ENCODE measurements at regions not wholly inside any gene's neighbourhood (a gene's known extent, or its start where the extent isn't known, plus 50 kb on each side); places are given as distances from the start of the nearest gene placed in this dataset.
A peak's percentile ranks its signal among the peaks of the same experiment; 100 is the strongest.
"Not testable (repeated sequence)": the region's sequence is repeated elsewhere in the genome, so short reads cannot be mapped to it uniquely, and the experiment has no call there.

GRCh38 chr2:84132370-84132769, 326.7 kb downstream of the SUCLG1 start:
- DNase-seq (ENCODE audit: low spot score) = no peak

GRCh38 chr2:84131278-84131830, 327.7 kb downstream of the SUCLG1 start:
- DNase-seq (ENCODE audit: low spot score) = no peak

- no peak for DNase-seq (ENCODE audit: low spot score)
These were observed 330.1 kb downstream of the SUCLG1 start for GRCh38 chr2:84129018-84129417.

GRCh38 chr2:84127812-84128211, 331.3 kb downstream of the SUCLG1 start:
- not testable (repeated sequence) for DNase-seq (ENCODE audit: low spot score)

GRCh38 chr2:84126530-84126929, 332.6 kb downstream of the SUCLG1 start:
- no peak for DNase-seq (ENCODE audit: low spot score)

GRCh38 chr2:84126084-84126483, 333.0 kb downstream of the SUCLG1 start:
- DNase-seq (ENCODE audit: low spot score) = no peak

GRCh38 chr2:84116143-84116542, 342.9 kb downstream of the SUCLG1 start:
- DNase-seq (ENCODE audit: low spot score) = no peak

- no peak for DNase-seq (ENCODE audit: low spot score)
These were observed 343.8 kb downstream of the SUCLG1 start for GRCh38 chr2:84115173-84115857.

GRCh38 chr2:84103816-84104527, 355.1 kb downstream of the SUCLG1 start:
- DNase-seq (ENCODE audit: low spot score) = not testable (repeated sequence)

- no peak for DNase-seq (ENCODE audit: low spot score)
These were observed 356.8 kb downstream of the SUCLG1 start for GRCh38 chr2:84102274-84102673.

- DNase-seq (ENCODE audit: low spot score) = no peak
These were observed 370.4 kb downstream of the SUCLG1 start for GRCh38 chr2:84088656-84089055.

- no peak for DNase-seq (ENCODE audit: low spot score)
These were observed 373.5 kb downstream of the SUCLG1 start for GRCh38 chr2:84085562-84085961.

- DNase-seq (ENCODE audit: low spot score) = no peak
These were observed 374.2 kb downstream of the SUCLG1 start for GRCh38 chr2:84084856-84085255.

- no peak for DNase-seq (ENCODE audit: low spot score)
These were observed 375.1 kb downstream of the SUCLG1 start for GRCh38 chr2:84083984-84084383.

GRCh38 chr2:84078471-84078870, 380.6 kb downstream of the SUCLG1 start:
- no peak for DNase-seq (ENCODE audit: low spot score)

GRCh38 chr2:84077496-84077895, 381.6 kb downstream of the SUCLG1 start:
- peak; percentile 1 for DNase-seq (ENCODE audit: low spot score)

- DNase-seq (ENCODE audit: low spot score) = no peak
These were observed 388.0 kb downstream of the SUCLG1 start for GRCh38 chr2:84071050-84071449.

GRCh38 chr2:84065857-84066256, 393.2 kb downstream of the SUCLG1 start:
- no peak for DNase-seq (ENCODE audit: low spot score)

- DNase-seq (ENCODE audit: low spot score) = no peak
These were observed 401.0 kb downstream of the SUCLG1 start for GRCh38 chr2:84057917-84058560.

GRCh38 chr2:84055816-84056215, 403.3 kb downstream of the SUCLG1 start:
- no peak for DNase-seq (ENCODE audit: low spot score)

- DNase-seq (ENCODE audit: low spot score) = not testable (repeated sequence)
These were observed 404.5 kb downstream of the SUCLG1 start for GRCh38 chr2:84054577-84054976.

GRCh38 chr2:84052913-84053312, 406.2 kb downstream of the SUCLG1 start:
- DNase-seq (ENCODE audit: low spot score) = no peak

- no peak for DNase-seq (ENCODE audit: low spot score)
These were observed 407.0 kb downstream of the SUCLG1 start for GRCh38 chr2:84052043-84052442.
